HEK293 (cell line): ENCODE measurements at regions not wholly inside any gene's neighbourhood (a gene's known extent, or its start where the extent isn't known, plus 50 kb on each side); places are given as distances from the start of the nearest gene placed in this dataset.

Experiments used
- SETDB1 ChIP-seq: IDR thresholded peaks from one replicate; pipeline ENCODE4 v1.6.1; 2017; ENCODE audit warnings: mild to moderate bottlenecking, low read length, moderate library complexity, mixed read lengths; ENCODE audit not compliant: insufficient read length
- ZFP69B ChIP-seq: fragments of 450-650 bp; formaldehyde crosslinking; IDR thresholded peaks from 2 replicates; pipeline ENCODE4 v1.5.1; 2016; ENCODE audit warnings: missing biosample characterization, missing genetic modification characterization
- ZNF121 ChIP-seq: fragments of 450-650 bp; formaldehyde crosslinking; IDR thresholded peaks from 2 replicates; pipeline ENCODE4 v1.5.1; 2016; ENCODE audit warnings: missing biosample characterization, missing genetic modification characterization
- ZNF530 ChIP-seq: fragments of 450-650 bp; formaldehyde crosslinking; IDR thresholded peaks from 2 replicates; pipeline ENCODE4 v1.5.1; 2016; ENCODE audit warnings: low read depth, missing biosample characterization, missing genetic modification characterization
- TF ChIP-seq, protein P1 (sequence below): fragments of 450-650 bp; formaldehyde crosslinking; IDR thresholded peaks from 2 replicates; pipeline ENCODE4 v1.5.1; 2016; ENCODE audit warnings: missing biosample characterization, missing genetic modification characterization
- TF ChIP-seq, protein P2 (sequence below): IDR thresholded peaks from 2 replicates; pipeline ENCODE4 v1.6.1; 2011; ENCODE audit warnings: mild to moderate bottlenecking, low read depth, low read length, borderline replicate concordance

GRCh38 chr1:148354284-148354912, 128.7 kb downstream of the PPIAL4G start:
- TF ChIP-seq ZNF530 (tag by site-specific recombination), result no peak
- TF ChIP-seq, protein P1, sequence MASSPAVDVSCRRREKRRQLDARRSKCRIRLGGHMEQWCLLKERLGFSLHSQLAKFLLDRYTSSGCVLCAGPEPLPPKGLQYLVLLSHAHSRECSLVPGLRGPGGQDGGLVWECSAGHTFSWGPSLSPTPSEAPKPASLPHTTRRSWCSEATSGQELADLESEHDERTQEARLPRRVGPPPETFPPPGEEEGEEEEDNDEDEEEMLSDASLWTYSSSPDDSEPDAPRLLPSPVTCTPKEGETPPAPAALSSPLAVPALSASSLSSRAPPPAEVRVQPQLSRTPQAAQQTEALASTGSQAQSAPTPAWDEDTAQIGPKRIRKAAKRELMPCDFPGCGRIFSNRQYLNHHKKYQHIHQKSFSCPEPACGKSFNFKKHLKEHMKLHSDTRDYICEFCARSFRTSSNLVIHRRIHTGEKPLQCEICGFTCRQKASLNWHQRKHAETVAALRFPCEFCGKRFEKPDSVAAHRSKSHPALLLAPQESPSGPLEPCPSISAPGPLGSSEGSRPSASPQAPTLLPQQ (tag by site-specific recombination), result no peak
- TF ChIP-seq ZFP69B, result no peak
- no peak for TF ChIP-seq ZNF121
- TF ChIP-seq SETDB1, result no peak
- TF ChIP-seq, protein P2, sequence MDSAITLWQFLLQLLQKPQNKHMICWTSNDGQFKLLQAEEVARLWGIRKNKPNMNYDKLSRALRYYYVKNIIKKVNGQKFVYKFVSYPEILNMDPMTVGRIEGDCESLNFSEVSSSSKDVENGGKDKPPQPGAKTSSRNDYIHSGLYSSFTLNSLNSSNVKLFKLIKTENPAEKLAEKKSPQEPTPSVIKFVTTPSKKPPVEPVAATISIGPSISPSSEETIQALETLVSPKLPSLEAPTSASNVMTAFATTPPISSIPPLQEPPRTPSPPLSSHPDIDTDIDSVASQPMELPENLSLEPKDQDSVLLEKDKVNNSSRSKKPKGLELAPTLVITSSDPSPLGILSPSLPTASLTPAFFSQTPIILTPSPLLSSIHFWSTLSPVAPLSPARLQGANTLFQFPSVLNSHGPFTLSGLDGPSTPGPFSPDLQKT, result no peak
